ENCODE measurements at regions not wholly inside any gene's neighbourhood (a gene's known extent, or its start where the extent isn't known, plus 50 kb on each side); places are given as distances from the start of the nearest gene placed in this dataset.
A peak's percentile ranks its signal among the peaks of the same experiment; 100 is the strongest.
"Not testable (repeated sequence)": the region's sequence is repeated elsewhere in the genome, so short reads cannot be mapped to it uniquely, and the experiment has no call there.

DNA sequence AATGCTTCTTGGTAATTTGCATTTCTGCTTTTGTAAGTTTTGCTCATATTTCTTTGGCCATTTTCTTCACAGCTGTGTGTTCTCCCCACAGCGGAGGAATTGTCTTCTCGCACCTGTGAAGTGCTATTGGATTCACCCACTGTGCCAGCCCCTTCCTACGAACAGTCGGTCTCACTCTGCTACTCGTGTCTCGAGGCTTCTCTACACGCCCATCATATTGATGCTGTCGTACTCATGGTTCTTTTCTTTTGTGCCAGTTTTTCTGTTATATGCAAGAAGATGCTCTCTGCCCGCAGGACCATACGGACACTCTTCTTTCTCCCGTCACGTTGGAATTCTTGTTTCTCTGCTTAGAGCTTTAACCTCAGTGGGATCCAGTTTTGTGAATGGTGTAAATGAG, 200.3 kb downstream of the DLL1 start:
- H3K27ac ChIP-seq = peak overlapping the region in 3 of 11 experiments; percentile 4 to 84 (median 79); a peak in 3 of 22 replicates
- TF ChIP-seq Cebpa-rat (IDR thresholded peaks at IDR 0.05) = no peak
- H3K4me2 ChIP-seq = peak overlapping the region; percentile 80 to 97 (median 93)
- H3K9me3 ChIP-seq (replicated peaks in 1 of 11) = no peaks in the 10 kb centered on the region
- no peaks in the 10 kb centered on the region for H3K36me3 ChIP-seq
- H3K9ac ChIP-seq = peak overlapping the region in 2 of 11 experiments; percentile 30 to 34; a peak in 2 of 22 replicates
- no peak overlapping the region for H3K4me3 ChIP-seq
- peaks cover 42 to 73% (median 56%) of the 10 kb centered on the region in 10 experiments for H3K4me1 ChIP-seq
- peaks cover 0 to 60% (median 0%) of the 10 kb centered on the region in 11 experiments; a peak in 6 of 22 replicates for H3K27me3 ChIP-seq
- peaks cover 0 to 9% (median 0%) of the 10 kb centered on the region in 11 experiments; a peak in 3 of 22 replicates for H4K20me1 ChIP-seq

DNA sequence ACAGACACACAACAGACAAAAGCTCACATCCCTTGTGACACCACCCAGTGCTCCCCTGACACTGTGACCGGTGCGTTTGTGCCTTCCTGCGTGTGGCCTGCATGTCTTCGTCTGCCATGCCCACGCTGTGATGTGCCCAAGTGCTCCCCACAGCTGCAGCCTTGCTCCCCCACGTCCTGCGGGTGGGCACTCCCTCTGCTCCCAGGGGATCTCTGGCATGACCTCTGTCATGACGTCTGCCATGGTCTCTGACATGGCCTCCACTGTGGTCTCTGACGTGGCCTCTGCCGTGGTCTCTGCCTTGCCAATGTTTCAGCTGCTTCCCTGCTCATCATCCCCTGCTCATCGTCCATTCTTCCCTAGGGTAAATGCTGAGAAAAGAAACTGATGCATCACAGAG, 200.9 kb downstream of the DLL1 start:
- Histone ChIP-seq H3K4me1 (peaks cover 42 to 67% (median 50%) of the 10 kb centered on the region in 10 experiments), H3K27me3 (peaks cover 0 to 60% (median 0%) of the 10 kb centered on the region in 11 experiments; a peak in 6 of 22 replicates), H3K27ac (peak overlapping the region; percentile 21 to 84 (median 80); a peak in 21 of 22 replicates), H3K4me3 (peak overlapping the region in 5 of 10 experiments; percentile 1 to 49 (median 26); a peak in 7 of 20 replicates), H4K20me1 (peaks cover 0 to 9% (median 0%) of the 10 kb centered on the region in 11 experiments; a peak in 3 of 22 replicates), H3K9ac (peak overlapping the region; percentile 5 to 73 (median 63); a peak in 19 of 22 replicates), H3K9me3 (replicated peaks in 1 of 11) (no peaks in the 10 kb centered on the region), H3K4me2 (peak overlapping the region; percentile 80 to 97 (median 93)), H3K36me3 (no peaks in the 10 kb centered on the region)
- no peak for TF ChIP-seq Cebpa-rat (IDR thresholded peaks at IDR 0.05)

DNA sequence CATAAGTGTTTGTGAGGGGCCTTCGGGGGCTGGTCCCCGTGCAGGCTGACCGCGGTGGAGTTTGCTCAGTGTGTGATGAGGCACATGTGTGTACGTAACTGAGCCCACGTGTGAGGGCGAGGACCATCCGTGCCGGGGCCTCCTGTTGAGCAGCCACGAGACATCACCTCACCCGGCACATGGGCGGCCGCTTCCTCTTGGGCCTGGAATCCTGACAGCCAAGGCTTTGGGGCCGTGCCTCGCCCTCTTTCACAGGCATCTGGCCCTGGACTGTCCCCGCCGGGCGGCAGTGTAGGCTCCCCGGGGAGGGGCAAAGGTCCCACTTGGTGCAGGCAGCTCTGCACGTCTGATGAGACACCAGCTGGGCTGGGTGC, 202.3 kb downstream of the DLL1 start:
- Histone ChIP-seq H3K9me3 (replicated peaks in 1 of 11) (no peaks in the 10 kb centered on the region), H3K27me3 (peaks cover 0 to 47% (median 0%) of the 10 kb centered on the region in 11 experiments; a peak in 6 of 22 replicates), H3K4me2 (peak overlapping the region; percentile 80 to 97 (median 93)), H4K20me1 (peaks cover 0 to 9% (median 0%) of the 10 kb centered on the region in 11 experiments; a peak in 3 of 22 replicates), H3K4me3 (peak overlapping the region in 8 of 10 experiments; percentile 9 to 53 (median 30); a peak in 16 of 20 replicates), H3K9ac (peak overlapping the region; percentile 45 to 74 (median 64); a peak in 20 of 22 replicates), H3K27ac (peak overlapping the region; percentile 62 to 84 (median 80)), H3K4me1 (peaks cover 42 to 66% (median 50%) of the 10 kb centered on the region in 10 experiments), H3K36me3 (no peaks in the 10 kb centered on the region)
- no peak for TF ChIP-seq Cebpa-rat (IDR thresholded peaks at IDR 0.05)

DNA sequence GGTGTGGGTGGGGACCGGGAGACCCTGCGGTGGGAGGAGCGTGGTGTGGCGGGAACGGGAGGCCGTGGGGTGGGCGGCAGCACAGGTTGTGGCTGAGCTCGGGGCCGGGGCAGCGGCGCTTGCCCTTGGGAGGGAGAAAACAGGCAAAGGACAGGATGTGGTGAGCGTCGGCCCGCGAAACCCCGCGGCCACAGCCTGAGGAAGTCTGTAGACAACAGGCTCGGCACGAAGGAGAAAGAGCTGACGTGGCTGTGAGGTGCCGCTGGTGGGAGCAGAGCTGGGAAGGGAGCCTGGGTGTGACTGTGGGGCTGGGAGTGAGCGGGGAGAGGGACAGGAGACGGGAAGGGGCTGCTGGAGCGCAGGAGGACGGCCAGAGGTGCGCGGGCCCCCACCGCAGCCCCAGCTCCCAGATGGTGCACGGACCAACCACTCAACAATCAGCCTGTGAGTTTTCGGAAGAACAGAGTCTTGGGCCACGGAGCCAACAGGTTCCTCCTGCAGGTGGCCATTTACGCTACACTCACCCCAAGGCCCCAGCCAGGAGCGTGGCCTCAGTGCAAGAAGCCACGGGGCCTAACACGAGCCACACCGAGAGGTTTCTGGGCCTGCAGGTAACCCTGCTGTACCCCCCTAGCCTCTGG, 202.8 kb downstream of the DLL1 start:
- Histone ChIP-seq H3K9ac (peak overlapping the region; percentile 45 to 74 (median 64); a peak in 20 of 22 replicates), H3K4me2 (peak overlapping the region; percentile 80 to 97 (median 93)), H3K9me3 (replicated peaks in 1 of 11) (no peaks in the 10 kb centered on the region), H4K20me1 (peaks cover 0 to 9% (median 0%) of the 10 kb centered on the region in 11 experiments; a peak in 3 of 22 replicates), H3K36me3 (no peaks in the 10 kb centered on the region), H3K27ac (peak overlapping the region; percentile 62 to 84 (median 80)), H3K4me1 (peaks cover 42 to 62% (median 52%) of the 10 kb centered on the region in 10 experiments), H3K4me3 (peak overlapping the region; percentile 4 to 53 (median 28); a peak in 17 of 20 replicates), H3K27me3 (peaks cover 0 to 42% (median 0%) of the 10 kb centered on the region in 11 experiments; a peak in 6 of 22 replicates)
- TF ChIP-seq Cebpa-rat (IDR thresholded peaks at IDR 0.05) = no peak

DNA sequence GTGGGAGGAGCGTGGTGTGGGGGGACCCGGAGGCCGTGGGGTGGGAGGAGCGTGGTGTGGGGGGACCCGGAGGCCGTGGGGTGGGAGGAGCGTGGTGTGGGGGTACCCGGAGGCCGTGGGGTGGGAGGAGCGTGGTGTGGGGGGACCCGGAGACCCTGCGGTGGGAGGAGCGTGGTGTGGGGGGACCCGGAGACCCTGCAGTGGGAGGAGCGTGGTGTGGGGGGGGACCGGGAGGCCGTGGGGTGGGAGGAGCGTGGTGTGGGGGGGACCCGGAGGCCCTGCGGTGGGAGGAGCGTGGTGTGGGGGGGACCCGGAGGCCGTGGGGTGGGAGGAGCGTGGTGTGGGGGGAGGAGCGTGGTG, 203.5 kb downstream of the DLL1 start:
- not testable (repeated sequence) for H3K4me3 ChIP-seq; H3K9ac ChIP-seq; H3K36me3 ChIP-seq; H3K9me3 ChIP-seq (replicated peaks in 1 of 11); H3K4me2 ChIP-seq; H4K20me1 ChIP-seq
- peaks cover 46 to 62% (median 54%) of the 10 kb centered on the region in 10 experiments for H3K4me1 ChIP-seq
- 0 out of 22 replicates have a peak overlapping the region, but pooled peaks of 1 of the 11 experiments have one; percentile 29 for H3K27ac ChIP-seq
- peaks cover 0 to 36% (median 0%) of the 10 kb centered on the region in 11 experiments; a peak in 5 of 22 replicates for H3K27me3 ChIP-seq

DNA sequence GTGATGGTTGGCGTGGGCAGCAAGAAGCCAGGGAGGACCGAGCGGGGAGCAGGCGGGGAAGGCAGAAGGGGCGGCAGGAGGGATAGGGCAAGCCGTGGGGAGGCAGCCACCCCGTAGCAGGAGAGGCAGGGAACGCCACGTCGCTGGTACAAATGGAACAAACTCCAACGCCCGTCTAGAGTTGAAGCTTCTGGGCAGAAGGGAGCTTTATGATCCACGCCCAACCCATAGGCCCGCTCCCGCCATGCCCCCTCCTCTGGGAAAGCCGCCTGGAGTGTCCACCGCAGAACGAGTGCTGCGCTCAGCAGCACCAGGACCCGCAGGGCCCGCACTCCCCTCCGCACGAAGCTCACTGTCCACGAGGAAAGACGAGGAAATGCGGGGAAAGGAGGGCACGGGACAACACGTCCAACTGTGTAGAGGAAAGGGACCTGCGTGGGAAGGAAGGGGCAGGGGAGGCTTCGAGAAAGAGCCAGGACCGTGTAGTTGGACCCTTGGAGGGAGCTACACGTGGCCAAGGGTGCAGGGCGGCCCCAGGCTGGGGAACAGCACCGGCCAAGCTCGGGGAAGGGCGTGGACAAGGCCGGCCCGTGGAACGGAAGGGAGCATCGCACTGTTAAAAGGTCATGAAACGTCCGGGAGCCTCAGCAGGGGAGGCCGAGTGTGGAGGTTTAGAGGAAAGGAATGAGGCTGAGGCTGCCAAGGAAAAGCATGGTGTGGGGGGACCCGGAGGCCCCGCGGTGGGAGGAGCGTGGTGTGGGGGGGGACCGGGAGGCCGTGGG, 204.0 kb downstream of the DLL1 start:
- Histone ChIP-seq H3K4me3 (no peak overlapping the region), H3K9ac (no peak overlapping the region), H4K20me1 (peaks cover 0 to 9% (median 0%) of the 10 kb centered on the region in 11 experiments; a peak in 3 of 22 replicates), H3K36me3 (no peaks in the 10 kb centered on the region), H3K4me1 (peaks cover 46 to 61% (median 53%) of the 10 kb centered on the region in 10 experiments), H3K4me2 (peak overlapping the region in 2 of 11 experiments; percentile 23 to 34; a peak in 2 of 22 replicates), H3K9me3 (replicated peaks in 1 of 11) (no peaks in the 10 kb centered on the region), H3K27ac (0 out of 22 replicates have a peak overlapping the region, but pooled peaks of 1 of the 11 experiments have one; percentile 29), H3K27me3 (peaks cover 0 to 30% (median 0%) of the 10 kb centered on the region in 11 experiments; a peak in 4 of 22 replicates)
- no peak for TF ChIP-seq Cebpa-rat (IDR thresholded peaks at IDR 0.05)

DNA sequence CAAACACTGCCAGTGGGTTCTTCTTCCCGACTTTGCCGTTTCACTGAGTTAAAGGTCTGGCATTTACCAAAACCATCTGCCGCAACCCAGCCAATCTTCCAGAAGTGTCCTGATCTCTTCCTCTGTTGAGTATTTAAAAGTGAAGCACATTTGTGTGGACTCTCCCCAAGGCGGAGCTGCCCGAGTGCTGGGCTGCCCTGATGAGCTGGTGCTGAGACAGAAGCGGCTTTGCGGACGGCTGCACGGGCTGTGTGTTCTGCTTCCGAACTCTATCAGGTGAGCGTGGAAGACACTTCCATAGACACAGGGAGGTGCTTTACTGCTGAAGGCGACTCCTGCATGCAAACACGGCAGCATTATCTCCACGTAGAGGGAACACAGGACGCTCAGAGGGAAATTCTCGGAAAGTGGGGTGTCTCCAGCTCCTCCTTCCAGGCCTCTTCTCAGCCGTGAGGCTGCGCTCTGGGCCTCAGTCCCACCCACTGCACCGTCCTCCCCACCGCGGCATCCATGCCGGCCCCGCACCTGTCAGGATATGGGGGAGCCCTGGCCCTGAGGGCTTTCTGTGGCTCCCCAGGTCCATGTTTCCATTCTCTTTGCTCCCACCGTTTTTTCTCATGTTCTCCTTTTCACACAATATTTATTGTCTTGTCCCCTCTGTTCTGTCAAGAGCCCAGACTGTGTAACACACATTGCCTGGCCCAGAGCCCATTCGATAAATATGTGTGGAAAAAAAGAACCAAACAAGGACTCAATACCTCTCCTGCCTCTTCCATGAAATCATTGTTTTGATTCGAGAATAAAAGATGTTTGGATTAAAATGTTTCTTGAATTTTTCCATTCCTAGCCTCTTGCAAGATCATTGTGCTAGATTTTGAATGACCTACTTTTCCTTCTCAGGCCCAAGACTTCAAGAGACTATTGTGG, 205.1 kb downstream of the DLL1 start:
- no peak overlapping the region for H3K9ac ChIP-seq
- H3K9me3 ChIP-seq (replicated peaks in 1 of 11) = no peaks in the 10 kb centered on the region
- H3K4me1 ChIP-seq = peaks cover 37 to 51% (median 43%) of the 10 kb centered on the region in 10 experiments
- H3K36me3 ChIP-seq = no peaks in the 10 kb centered on the region
- peaks cover 0 to 19% (median 0%) of the 10 kb centered on the region in 11 experiments; a peak in 4 of 22 replicates for H3K27me3 ChIP-seq
- H3K4me3 ChIP-seq = no peak overlapping the region
- no peak overlapping the region for H3K4me2 ChIP-seq
- peaks cover 0 to 9% (median 0%) of the 10 kb centered on the region in 11 experiments; a peak in 3 of 22 replicates for H4K20me1 ChIP-seq
- no peak for TF ChIP-seq Cebpa-rat (IDR thresholded peaks at IDR 0.05)
- no peak overlapping the region for H3K27ac ChIP-seq
